WTC11 (cell line): ENCODE measurements at regions not wholly inside any gene's neighbourhood (a gene's known extent, or its start where the extent isn't known, plus 50 kb on each side); places are given as distances from the start of the nearest gene placed in this dataset.

Experiments used
- ATAC-seq: fragments of 200-7000 bp; cut with Tn5 transposase; 2 replicates; pipeline ENCODE4 v1.10.0; 2021; ENCODE audit warnings: mild to moderate bottlenecking, moderate library complexity
- CTCF ChIA-PET: fragments of 300-600 bp; sonication (Branson Sonifier 250); formaldehyde crosslinking; loops from one replicate; lab custom pipeline; 2021; ENCODE audit warnings: antibody characterized with exemption; lab: Charles Lee
- POLR2A ChIA-PET: fragments of 350-600 bp; sonication (Branson Sonifier 250); formaldehyde crosslinking; loops from one replicate; lab custom pipeline; 2021; ENCODE audit warnings: antibody characterized with exemption; lab: Charles Lee
- DNase-seq: peaks from one replicate; pipeline ENCODE4 v3.0.0; 2021; ENCODE audit warnings: low spot score
- H3K27ac Mint-ChIP-seq: 2 replicates; pipeline ENCODE4 v1.8.0; 2021; ENCODE audit warnings: mixed read lengths
- H3K27me3 Mint-ChIP-seq: 2 replicates; pipeline ENCODE4 v1.8.0; 2021; ENCODE audit warnings: low read depth, mild to moderate bottlenecking, moderate library complexity, mixed read lengths
- H3K36me3 Mint-ChIP-seq: 2 replicates; pipeline ENCODE4 v1.8.0; 2021; ENCODE audit warnings: mixed read lengths
- H3K4me1 Mint-ChIP-seq: 2 replicates; pipeline ENCODE4 v1.8.0; 2022; ENCODE audit warnings: mixed read lengths
- H3K4me3 Mint-ChIP-seq: 2 replicates; pipeline ENCODE4 v1.8.0; 2021; ENCODE audit warnings: mild to moderate bottlenecking, moderate library complexity, mixed read lengths
- H3K9me3 Mint-ChIP-seq: 2 replicates; pipeline ENCODE4 v1.8.0; 2021; ENCODE audit warnings: mixed read lengths
- ESRRA ChIP-seq: sonication (generic); formaldehyde crosslinking; IDR thresholded peaks from 2 replicates; pipeline ENCODE4 v1.8.1; 2022; ENCODE audit warnings: mild to moderate bottlenecking, missing genetic modification reagents, borderline replicate concordance
- MYBL2 ChIP-seq: sonication (generic); formaldehyde crosslinking; IDR thresholded peaks from 2 replicates; pipeline ENCODE4 v1.8.1; 2023; ENCODE audit warnings: mild to moderate bottlenecking, moderate library complexity, missing genetic modification reagents
- SMAD3 ChIP-seq: sonication (generic); formaldehyde crosslinking; IDR thresholded peaks from 2 replicates; pipeline ENCODE4 v1.8.0; 2022; ENCODE audit warnings: missing genetic modification reagents, mild to moderate bottlenecking, borderline replicate concordance
- SMAD4 ChIP-seq: sonication (generic); formaldehyde crosslinking; IDR thresholded peaks from 2 replicates; pipeline ENCODE4 v1.8.0; 2022; ENCODE audit warnings: mild to moderate bottlenecking, missing genetic modification reagents
- SOX15 ChIP-seq: fragments of 250-450 bp; sonication (Bioruptor Pico); IDR thresholded peaks from 2 replicates; pipeline ENCODE4 v1.9.0; 2021; ENCODE audit warnings: mild to moderate bottlenecking
- TEAD4 ChIP-seq: sonication (generic); formaldehyde crosslinking; IDR thresholded peaks from 2 replicates; pipeline ENCODE4 v1.8.0; 2022; ENCODE audit warnings: mild to moderate bottlenecking, missing genetic modification reagents
- TF ChIP-seq, protein P1 (sequence below): sonication (generic); formaldehyde crosslinking; IDR thresholded peaks from 2 replicates; pipeline ENCODE4 v1.8.0; 2022; ENCODE audit warnings: missing genetic modification reagents

DNA sequence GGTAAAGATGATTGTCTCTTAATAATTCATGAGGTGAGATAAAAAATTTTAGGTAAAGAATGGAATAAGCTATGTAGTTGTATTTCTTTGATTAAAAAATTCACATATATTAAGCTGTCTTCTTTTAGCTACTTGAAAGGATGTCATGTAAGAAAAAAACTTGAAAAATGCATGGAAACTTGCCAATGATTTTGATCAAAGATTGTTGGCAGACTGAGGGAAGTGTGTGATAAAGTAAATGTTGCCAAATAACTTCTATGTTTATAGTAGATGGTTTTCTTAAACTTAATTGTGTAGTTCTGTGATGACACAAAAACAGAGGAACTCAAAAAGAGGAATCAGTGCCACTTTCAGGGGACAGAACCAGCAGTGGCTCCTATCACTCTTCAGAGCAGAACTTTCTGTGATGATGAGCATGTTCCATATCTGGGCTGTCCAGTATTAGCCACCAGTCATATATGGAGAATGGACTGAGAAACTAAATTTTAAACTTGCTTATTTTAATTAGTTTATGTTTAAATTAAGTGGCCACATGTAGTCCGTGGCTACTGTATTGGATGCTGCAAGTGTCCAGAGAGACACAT lies 51.9 kb upstream of the SLC38A11 start:
- Mint-ChIP-seq H3K4me3 (no peak overlapping the region), H3K36me3 (no peaks in the 10 kb centered on the region), H3K9me3 (no peaks in the 10 kb centered on the region), H3K27ac (no peak overlapping the region), H3K27me3 (no peaks in the 10 kb centered on the region), H3K4me1 (peaks cover 8% of the 10 kb centered on the region)
- no peak for DNase-seq
- no peak for TF ChIP-seq MYBL2 (CRISPR knock-in tag)
- no peak for TF ChIP-seq SMAD3 (CRISPR knock-in tag)
- TF ChIP-seq ESRRA (CRISPR knock-in tag) = no peak
- TF ChIP-seq SOX15 (CRISPR knock-in tag) = no peak
- TF ChIP-seq TEAD4 (CRISPR knock-in tag) = no peak
- TF ChIP-seq, protein P1, sequence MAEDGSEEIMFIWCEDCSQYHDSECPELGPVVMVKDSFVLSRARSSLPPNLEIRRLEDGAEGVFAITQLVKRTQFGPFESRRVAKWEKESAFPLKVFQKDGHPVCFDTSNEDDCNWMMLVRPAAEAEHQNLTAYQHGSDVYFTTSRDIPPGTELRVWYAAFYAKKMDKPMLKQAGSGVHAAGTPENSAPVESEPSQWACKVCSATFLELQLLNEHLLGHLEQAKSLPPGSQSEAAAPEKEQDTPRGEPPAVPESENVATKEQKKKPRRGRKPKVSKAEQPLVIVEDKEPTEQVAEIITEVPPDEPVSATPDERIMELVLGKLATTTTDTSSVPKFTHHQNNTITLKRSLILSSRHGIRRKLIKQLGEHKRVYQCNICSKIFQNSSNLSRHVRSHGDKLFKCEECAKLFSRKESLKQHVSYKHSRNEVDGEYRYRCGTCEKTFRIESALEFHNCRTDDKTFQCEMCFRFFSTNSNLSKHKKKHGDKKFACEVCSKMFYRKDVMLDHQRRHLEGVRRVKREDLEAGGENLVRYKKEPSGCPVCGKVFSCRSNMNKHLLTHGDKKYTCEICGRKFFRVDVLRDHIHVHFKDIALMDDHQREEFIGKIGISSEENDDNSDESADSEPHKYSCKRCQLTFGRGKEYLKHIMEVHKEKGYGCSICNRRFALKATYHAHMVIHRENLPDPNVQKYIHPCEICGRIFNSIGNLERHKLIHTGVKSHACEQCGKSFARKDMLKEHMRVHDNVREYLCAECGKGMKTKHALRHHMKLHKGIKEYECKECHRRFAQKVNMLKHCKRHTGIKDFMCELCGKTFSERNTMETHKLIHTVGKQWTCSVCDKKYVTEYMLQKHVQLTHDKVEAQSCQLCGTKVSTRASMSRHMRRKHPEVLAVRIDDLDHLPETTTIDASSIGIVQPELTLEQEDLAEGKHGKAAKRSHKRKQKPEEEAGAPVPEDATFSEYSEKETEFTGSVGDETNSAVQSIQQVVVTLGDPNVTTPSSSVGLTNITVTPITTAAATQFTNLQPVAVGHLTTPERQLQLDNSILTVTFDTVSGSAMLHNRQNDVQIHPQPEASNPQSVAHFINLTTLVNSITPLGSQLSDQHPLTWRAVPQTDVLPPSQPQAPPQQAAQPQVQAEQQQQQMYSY (CRISPR knock-in tag) = no peak
- TF ChIP-seq SMAD4 = no peak
- POLR2A ChIA-PET = no interaction called here
- ATAC-seq = no peak
- CTCF ChIA-PET = no interaction called here
